MM.1S (cell line): ENCODE measurements at regions not wholly inside any gene's neighbourhood (a gene's known extent, or its start where the extent isn't known, plus 50 kb on each side); places are given as distances from the start of the nearest gene placed in this dataset.

Experiments
- EZH2 ChIP-seq: fragments of 300-600 bp; sonication (generic); optimal IDR thresholded peaks from 2 replicates; pipeline ENCODE3; 2017; ENCODE audit warnings: low read depth, mild to moderate bottlenecking, antibody characterized with exemption, low read length, mixed read lengths
- EZH2phosphoT487 ChIP-seq: fragments of 300-600 bp; sonication (generic); IDR thresholded peaks from 2 replicates; pipeline ENCODE4 v1.6.1; 2018; ENCODE audit warnings: antibody characterized with exemption, low read length
- TF ChIP-seq, protein P1 (sequence below): fragments of 300-600 bp; sonication (generic); IDR thresholded peaks from 2 replicates; pipeline ENCODE4 v1.5.1; 2016; ENCODE audit warnings: antibody characterized with exemption, low read length, mixed read lengths

- TF ChIP-seq, protein P1, sequence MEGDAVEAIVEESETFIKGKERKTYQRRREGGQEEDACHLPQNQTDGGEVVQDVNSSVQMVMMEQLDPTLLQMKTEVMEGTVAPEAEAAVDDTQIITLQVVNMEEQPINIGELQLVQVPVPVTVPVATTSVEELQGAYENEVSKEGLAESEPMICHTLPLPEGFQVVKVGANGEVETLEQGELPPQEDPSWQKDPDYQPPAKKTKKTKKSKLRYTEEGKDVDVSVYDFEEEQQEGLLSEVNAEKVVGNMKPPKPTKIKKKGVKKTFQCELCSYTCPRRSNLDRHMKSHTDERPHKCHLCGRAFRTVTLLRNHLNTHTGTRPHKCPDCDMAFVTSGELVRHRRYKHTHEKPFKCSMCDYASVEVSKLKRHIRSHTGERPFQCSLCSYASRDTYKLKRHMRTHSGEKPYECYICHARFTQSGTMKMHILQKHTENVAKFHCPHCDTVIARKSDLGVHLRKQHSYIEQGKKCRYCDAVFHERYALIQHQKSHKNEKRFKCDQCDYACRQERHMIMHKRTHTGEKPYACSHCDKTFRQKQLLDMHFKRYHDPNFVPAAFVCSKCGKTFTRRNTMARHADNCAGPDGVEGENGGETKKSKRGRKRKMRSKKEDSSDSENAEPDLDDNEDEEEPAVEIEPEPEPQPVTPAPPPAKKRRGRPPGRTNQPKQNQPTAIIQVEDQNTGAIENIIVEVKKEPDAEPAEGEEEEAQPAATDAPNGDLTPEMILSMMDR = no peak
- no peak for TF ChIP-seq EZH2phosphoT487
- no peak for TF ChIP-seq EZH2
Measured at GRCh38 chr10:23571884-23572283, 133.0 kb downstream of the OTUD1 start.
